HEK293 (cell line): ENCODE measurements at regions not wholly inside any gene's neighbourhood (a gene's known extent, or its start where the extent isn't known, plus 50 kb on each side); places are given as distances from the start of the nearest gene placed in this dataset.

Experiments
- CTCF ChIA-PET: fragments of 350-600 bp; formaldehyde crosslinking; extraction: SDS; loops from one replicate; lab custom pipeline; 2021; ENCODE audit warnings: antibody characterized with exemption; lab: Yijun Ruan, JAX
- POLR2A ChIA-PET: fragments of 300-600 bp; formaldehyde crosslinking; extraction: SDS; loops from one replicate; lab custom pipeline; 2020; ENCODE audit warnings: antibody characterized with exemption, inconsistent platforms; lab: Yijun Ruan, JAX
- H3K27ac ChIP-seq: fragments of 200-500 bp; sonication (Bioruptor generic); 2 replicates; pipeline ENCODE4 v1.5.1; 2014; ENCODE audit warnings: low read depth, low read length, control low read depth, inconsistent platforms; ENCODE audit errors: extremely low read depth
- H3K36me3 ChIP-seq, 2 experiments: fragments of 200-500 bp in 1 of 2; sonication (Bioruptor generic) in 1 of 2; 1 replicate in 1 of 2; 2 replicates in 1 of 2; pipeline ENCODE4 v1.5.1; 2014 to 2017; ENCODE audit warnings: inconsistent platforms in 2 of 2, low read length in 2 of 2; ENCODE audit not compliant: control insufficient read depth in 2 of 2, insufficient read depth in 1 of 2
- H3K4me1 ChIP-seq: fragments of 200-500 bp; sonication (Bioruptor generic); 2 replicates; pipeline ENCODE4 v1.5.1; 2014; ENCODE audit warnings: mild to moderate bottlenecking, low read length, inconsistent platforms; ENCODE audit not compliant: control insufficient read depth, insufficient read depth
- H3K4me3 ChIP-seq: 2 replicates; pipeline ENCODE4 v1.5.1; 2011; ENCODE audit warnings: low read depth, mild to moderate bottlenecking, control low read depth, low read length, moderate library complexity
- H3K9me3 ChIP-seq: fragments of 200-500 bp; sonication (Bioruptor generic); 2 replicates; pipeline ENCODE4 v1.5.1; 2014; ENCODE audit warnings: low read depth, low read length, inconsistent platforms; ENCODE audit not compliant: control insufficient read depth, insufficient read depth
- MZF1 ChIP-seq: fragments of 450-650 bp; formaldehyde crosslinking; IDR thresholded peaks from 2 replicates; pipeline ENCODE4 v1.5.1; 2017; ENCODE audit warnings: missing biosample characterization, missing genetic modification characterization, borderline replicate concordance
- SP7 ChIP-seq: fragments of 450-650 bp; formaldehyde crosslinking; IDR thresholded peaks from 2 replicates; pipeline ENCODE4 v1.5.1; 2016; ENCODE audit warnings: missing biosample characterization, missing genetic modification characterization
- ZFP3 ChIP-seq: fragments of 450-650 bp; formaldehyde crosslinking; IDR thresholded peaks from 2 replicates; pipeline ENCODE4 v1.5.1; 2016; ENCODE audit warnings: low read depth, missing biosample characterization, missing genetic modification characterization
- ZNF114 ChIP-seq: fragments of 450-650 bp; formaldehyde crosslinking; IDR thresholded peaks from 2 replicates; pipeline ENCODE4 v1.5.0; 2017; ENCODE audit warnings: missing biosample characterization, missing genetic modification characterization
- ZNF133 ChIP-seq: fragments of 450-650 bp; formaldehyde crosslinking; IDR thresholded peaks from 2 replicates; pipeline ENCODE4 v1.5.1; 2016; ENCODE audit warnings: missing biosample characterization, missing genetic modification characterization
- ZNF138 ChIP-seq: fragments of 450-650 bp; formaldehyde crosslinking; IDR thresholded peaks from 2 replicates; pipeline ENCODE4 v1.5.1; 2016; ENCODE audit warnings: missing biosample characterization, missing genetic modification characterization, borderline replicate concordance
- ZNF155 ChIP-seq: fragments of 450-650 bp; formaldehyde crosslinking; IDR thresholded peaks from 2 replicates; pipeline ENCODE4 v1.5.1; 2016; ENCODE audit warnings: missing biosample characterization, missing genetic modification characterization
- ZNF175 ChIP-seq: fragments of 450-650 bp; formaldehyde crosslinking; IDR thresholded peaks from 2 replicates; pipeline ENCODE4 v1.5.1; 2016; ENCODE audit warnings: missing biosample characterization, missing genetic modification characterization
- ZNF292 ChIP-seq: fragments of 450-650 bp; formaldehyde crosslinking; IDR thresholded peaks from 2 replicates; pipeline ENCODE4 v1.5.1; 2016; ENCODE audit warnings: low read depth, missing biosample characterization, missing genetic modification characterization, borderline replicate concordance
- ZNF585B ChIP-seq: fragments of 450-650 bp; formaldehyde crosslinking; IDR thresholded peaks from 2 replicates; pipeline ENCODE4 v1.5.1; 2016; ENCODE audit warnings: missing biosample characterization, missing genetic modification characterization
- ZNF610 ChIP-seq: fragments of 450-650 bp; formaldehyde crosslinking; IDR thresholded peaks from 2 replicates; pipeline ENCODE4 v1.5.1; 2016; ENCODE audit warnings: missing biosample characterization, missing genetic modification characterization, borderline replicate concordance
- ZNF654 ChIP-seq: fragments of 450-650 bp; formaldehyde crosslinking; IDR thresholded peaks from 2 replicates; pipeline ENCODE4 v1.5.1; 2016; ENCODE audit warnings: low read depth, missing biosample characterization, missing genetic modification characterization
- TF ChIP-seq, protein P1 (sequence below): fragments of 450-650 bp; formaldehyde crosslinking; IDR thresholded peaks from 2 replicates; pipeline ENCODE4 v1.5.1; 2016; ENCODE audit warnings: missing biosample characterization, missing genetic modification characterization
- TF ChIP-seq, protein P2 (sequence below): fragments of 450-650 bp; formaldehyde crosslinking; IDR thresholded peaks from 2 replicates; pipeline ENCODE4 v1.5.1; 2017; ENCODE audit warnings: missing biosample characterization, missing genetic modification characterization
- TF ChIP-seq, protein P3 (sequence below): fragments of 450-650 bp; IDR thresholded peaks from 2 replicates; pipeline ENCODE4 v1.5.1; 2018; ENCODE audit warnings: missing biosample characterization, missing genetic modification characterization
- TF ChIP-seq, protein P4 (sequence below): fragments of 450-650 bp; formaldehyde crosslinking; IDR thresholded peaks from 2 replicates; pipeline ENCODE4 v1.5.1; 2016; ENCODE audit warnings: missing biosample characterization, missing genetic modification characterization

DNA sequence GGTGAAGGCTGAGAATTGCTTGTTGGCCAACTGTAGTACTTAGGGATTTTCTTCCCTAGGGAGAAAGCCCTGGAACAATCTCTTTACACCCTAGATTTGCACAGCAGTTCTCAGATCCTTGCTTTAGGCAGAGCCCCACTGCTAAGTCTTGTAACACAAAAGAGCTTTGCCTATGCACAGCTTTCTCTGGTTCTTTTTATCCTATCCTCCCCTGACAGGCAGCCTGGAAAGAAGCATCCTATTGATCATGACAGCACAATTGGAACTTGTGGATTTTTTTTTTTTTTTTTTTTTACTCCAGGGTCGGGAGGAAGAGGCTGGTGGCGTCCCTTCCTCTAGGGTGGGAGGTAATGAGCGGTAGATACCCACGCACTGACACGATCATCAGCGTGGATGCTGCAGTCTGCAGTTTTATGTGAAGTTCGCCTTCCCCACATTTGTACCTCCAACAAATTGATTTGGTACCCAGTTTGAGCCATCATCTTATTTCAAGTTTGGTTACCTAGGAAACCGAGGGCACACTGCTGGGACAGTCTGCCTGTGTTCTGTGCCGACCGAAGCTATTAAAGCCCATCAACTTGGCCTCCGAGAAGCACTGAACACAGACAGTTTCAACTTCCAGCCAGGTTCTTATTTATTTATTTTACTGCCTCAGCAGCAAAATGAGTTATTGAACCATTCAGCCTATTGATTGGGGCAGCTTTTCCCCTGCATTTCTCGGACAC lies 110.1 kb downstream of the NRN1 start:
- Histone ChIP-seq H3K9me3 (no peaks in the 10 kb centered on the region), H3K4me3 (no peak overlapping the region), H3K4me1 (no peaks in the 10 kb centered on the region), H3K36me3 (no peaks in the 10 kb centered on the region), H3K27ac (no peak overlapping the region)
- ChIA-PET CTCF (no interaction called here), POLR2A (no interaction called here)
- TF ChIP-seq ZNF654 (tag by site-specific recombination), result no peak
- TF ChIP-seq ZNF138 (tag by site-specific recombination), result no peak
- no peak for TF ChIP-seq ZNF155
- TF ChIP-seq ZNF585B (tag by site-specific recombination), result no peak
- TF ChIP-seq ZNF292 (tag by site-specific recombination), result no peak
- TF ChIP-seq ZNF114 (tag by site-specific recombination), result no peak
- TF ChIP-seq, protein P1, sequence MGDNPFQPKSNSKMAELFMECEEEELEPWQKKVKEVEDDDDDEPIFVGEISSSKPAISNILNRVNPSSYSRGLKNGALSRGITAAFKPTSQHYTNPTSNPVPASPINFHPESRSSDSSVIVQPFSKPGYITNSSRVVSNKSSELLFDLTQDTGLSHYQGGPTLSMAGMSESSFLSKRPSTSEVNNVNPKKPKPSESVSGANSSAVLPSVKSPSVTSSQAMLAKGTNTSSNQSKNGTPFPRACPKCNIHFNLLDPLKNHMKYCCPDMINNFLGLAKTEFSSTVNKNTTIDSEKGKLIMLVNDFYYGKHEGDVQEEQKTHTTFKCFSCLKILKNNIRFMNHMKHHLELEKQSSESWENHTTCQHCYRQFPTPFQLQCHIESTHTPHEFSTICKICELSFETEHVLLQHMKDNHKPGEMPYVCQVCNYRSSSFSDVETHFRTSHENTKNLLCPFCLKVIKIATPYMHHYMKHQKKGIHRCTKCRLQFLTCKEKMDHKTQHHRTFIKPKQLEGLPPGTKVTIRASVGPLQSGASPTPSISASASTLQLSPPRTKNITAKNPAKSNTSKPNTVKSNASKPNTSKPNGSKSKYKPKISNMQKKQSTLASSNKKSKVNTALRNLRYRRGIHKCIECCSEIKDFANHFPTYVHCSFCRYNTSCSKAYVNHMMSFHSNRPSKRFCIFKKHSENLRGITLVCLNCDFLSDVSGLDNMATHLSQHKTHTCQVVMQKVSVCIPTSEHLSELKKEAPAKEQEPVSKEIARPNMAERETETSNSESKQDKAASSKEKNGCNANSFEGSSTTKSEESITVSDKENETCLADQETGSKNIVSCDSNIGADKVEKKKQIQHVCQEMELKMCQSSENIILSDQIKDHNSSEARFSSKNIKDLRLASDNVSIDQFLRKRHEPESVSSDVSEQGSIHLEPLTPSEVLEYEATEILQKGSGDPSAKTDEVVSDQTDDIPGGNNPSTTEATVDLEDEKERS (tag by site-specific recombination), result no peak
- TF ChIP-seq ZNF133, result no peak
- no peak for TF ChIP-seq ZNF175 (tag by site-specific recombination)
- no peak for TF ChIP-seq SP7 (tag by site-specific recombination)

DNA sequence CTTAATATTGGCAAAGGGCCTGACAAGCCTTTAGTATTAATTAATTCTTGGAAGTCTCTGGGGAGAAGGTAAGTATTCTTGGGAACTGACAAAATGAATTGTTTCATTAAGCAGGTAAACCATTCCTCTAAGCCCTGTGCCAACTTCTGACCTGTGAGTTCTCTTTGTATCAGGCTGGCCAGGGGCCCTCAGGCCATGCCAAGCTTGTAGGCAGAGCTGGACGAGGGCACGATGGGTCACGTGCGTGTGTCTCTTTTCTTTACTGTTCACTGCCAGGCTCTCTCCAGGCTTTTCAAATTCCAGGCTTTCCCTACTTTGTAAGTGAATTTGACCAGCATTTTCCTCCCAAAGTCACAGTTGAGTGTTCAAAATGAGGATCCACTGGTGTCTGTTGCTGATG lies 112.4 kb downstream of the NRN1 start:
- H3K36me3 ChIP-seq, result no peaks in the 10 kb centered on the region
- TF ChIP-seq MZF1 (tag by site-specific recombination), result no peak
- TF ChIP-seq, all 188 proteins: peak for 0
- H3K27ac ChIP-seq, result no peak overlapping the region
- POLR2A ChIA-PET, result no interaction called here
- CTCF ChIA-PET, result no interaction called here
- no peaks in the 10 kb centered on the region for H3K9me3 ChIP-seq
- H3K4me1 ChIP-seq, result no peaks in the 10 kb centered on the region
- no peak overlapping the region for H3K4me3 ChIP-seq

DNA sequence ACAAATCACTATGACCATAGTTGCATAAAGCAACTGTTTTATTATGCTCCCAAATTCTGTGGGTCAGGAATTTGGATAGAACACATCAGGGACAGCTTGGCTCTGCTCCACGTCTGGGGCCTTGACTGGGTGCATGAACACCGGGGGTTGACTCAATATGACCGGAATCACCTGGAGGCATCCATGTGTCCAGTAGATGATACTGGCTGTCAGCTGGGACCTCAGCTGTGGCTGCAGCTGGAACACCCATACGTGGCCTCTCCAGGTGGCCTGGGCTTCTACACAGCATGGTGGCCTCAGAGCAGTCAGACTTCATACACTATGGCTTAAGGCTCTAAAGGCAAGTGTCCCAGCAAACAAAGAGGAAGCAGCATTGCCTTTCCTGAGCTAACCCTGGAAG lies 113.4 kb downstream of the NRN1 start:
- CTCF ChIA-PET, result interaction anchor here (0.7 to 1.1 kb wide), 2 partner anchors 12 to 239 kb away, joined by 3 read pairs; no protein-coding TSS in a partner anchor
- POLR2A ChIA-PET, result no interaction called here
- TF ChIP-seq, protein P2, sequence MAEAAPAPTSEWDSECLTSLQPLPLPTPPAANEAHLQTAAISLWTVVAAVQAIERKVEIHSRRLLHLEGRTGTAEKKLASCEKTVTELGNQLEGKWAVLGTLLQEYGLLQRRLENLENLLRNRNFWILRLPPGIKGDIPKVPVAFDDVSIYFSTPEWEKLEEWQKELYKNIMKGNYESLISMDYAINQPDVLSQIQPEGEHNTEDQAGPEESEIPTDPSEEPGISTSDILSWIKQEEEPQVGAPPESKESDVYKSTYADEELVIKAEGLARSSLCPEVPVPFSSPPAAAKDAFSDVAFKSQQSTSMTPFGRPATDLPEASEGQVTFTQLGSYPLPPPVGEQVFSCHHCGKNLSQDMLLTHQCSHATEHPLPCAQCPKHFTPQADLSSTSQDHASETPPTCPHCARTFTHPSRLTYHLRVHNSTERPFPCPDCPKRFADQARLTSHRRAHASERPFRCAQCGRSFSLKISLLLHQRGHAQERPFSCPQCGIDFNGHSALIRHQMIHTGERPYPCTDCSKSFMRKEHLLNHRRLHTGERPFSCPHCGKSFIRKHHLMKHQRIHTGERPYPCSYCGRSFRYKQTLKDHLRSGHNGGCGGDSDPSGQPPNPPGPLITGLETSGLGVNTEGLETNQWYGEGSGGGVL (tag by site-specific recombination), result no peak
- TF ChIP-seq, protein P1 (tag by site-specific recombination), result no peak
- TF ChIP-seq ZNF610 (tag by site-specific recombination) (no peak), ZFP3 (tag by site-specific recombination) (no peak)
- TF ChIP-seq, protein P3, sequence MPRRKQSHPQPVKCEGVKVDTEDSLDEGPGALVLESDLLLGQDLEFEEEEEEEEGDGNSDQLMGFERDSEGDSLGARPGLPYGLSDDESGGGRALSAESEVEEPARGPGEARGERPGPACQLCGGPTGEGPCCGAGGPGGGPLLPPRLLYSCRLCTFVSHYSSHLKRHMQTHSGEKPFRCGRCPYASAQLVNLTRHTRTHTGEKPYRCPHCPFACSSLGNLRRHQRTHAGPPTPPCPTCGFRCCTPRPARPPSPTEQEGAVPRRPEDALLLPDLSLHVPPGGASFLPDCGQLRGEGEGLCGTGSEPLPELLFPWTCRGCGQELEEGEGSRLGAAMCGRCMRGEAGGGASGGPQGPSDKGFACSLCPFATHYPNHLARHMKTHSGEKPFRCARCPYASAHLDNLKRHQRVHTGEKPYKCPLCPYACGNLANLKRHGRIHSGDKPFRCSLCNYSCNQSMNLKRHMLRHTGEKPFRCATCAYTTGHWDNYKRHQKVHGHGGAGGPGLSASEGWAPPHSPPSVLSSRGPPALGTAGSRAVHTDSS (tag by site-specific recombination), result no peak
- TF ChIP-seq, protein P4, sequence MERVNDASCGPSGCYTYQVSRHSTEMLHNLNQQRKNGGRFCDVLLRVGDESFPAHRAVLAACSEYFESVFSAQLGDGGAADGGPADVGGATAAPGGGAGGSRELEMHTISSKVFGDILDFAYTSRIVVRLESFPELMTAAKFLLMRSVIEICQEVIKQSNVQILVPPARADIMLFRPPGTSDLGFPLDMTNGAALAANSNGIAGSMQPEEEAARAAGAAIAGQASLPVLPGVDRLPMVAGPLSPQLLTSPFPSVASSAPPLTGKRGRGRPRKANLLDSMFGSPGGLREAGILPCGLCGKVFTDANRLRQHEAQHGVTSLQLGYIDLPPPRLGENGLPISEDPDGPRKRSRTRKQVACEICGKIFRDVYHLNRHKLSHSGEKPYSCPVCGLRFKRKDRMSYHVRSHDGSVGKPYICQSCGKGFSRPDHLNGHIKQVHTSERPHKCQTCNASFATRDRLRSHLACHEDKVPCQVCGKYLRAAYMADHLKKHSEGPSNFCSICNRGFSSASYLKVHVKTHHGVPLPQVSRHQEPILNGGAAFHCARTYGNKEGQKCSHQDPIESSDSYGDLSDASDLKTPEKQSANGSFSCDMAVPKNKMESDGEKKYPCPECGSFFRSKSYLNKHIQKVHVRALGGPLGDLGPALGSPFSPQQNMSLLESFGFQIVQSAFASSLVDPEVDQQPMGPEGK (tag by site-specific recombination), result no peak

More for the DNA sequence above, 113.4 kb downstream of the NRN1 start:
- Histone ChIP-seq H3K36me3 (no peaks in the 10 kb centered on the region), H3K4me1 (no peaks in the 10 kb centered on the region), H3K9me3 (no peaks in the 10 kb centered on the region), H3K4me3 (no peak overlapping the region), H3K27ac (no peak overlapping the region)
